ENCODE measurements at regions not wholly inside any gene's neighbourhood (a gene's known extent, or its start where the extent isn't known, plus 50 kb on each side); places are given as distances from the start of the nearest gene placed in this dataset.

DNA sequence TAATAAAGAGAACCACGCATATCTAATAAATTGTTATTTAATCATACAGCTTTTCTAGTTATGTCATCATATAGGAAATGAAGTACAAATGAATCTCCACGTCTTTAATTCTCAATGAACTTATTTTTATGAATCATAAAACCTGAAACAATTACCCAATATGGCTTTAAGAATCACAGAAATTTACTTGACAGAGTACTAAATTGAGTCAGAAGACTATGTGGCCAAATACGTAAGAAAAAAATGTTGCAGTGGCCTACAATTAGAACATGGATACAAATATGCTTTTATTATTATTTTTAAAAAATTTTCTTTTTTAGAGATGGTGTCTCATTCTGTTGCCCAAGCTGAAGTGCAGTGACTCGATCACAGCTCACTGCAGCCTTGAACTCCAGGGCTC, 584.7 kb upstream of the SLC35B3 start:
- dilution Hi-C loops (cut with MboI; ENCODE audit: extremely low pct_ligation_motif_present, low sequenced_read_pairs) (no loop called here), intact Hi-C loops (cut with micrococcal nuclease) (no loop called here)
- FAIRE-seq (no peak), DNase-seq (ENCODE audit: low read depth, low spot score) (no peak)
- no peaks in the 10 kb centered on the region for H3K36me3 ChIP-seq (ENCODE audit: control insufficient read depth in 2 of 2, extremely low read depth in 1 of 2, insufficient read depth in 2 of 2, low read length in 2 of 2)
- H2AFZ ChIP-seq (ENCODE audit: low read depth, low read length): no peak overlapping the region
- CTCF ChIA-PET: no interaction called here
- no TSS peak for BruUV-seq (replicated peaks)
- no peak overlapping the region for H3K4me2 ChIP-seq (ENCODE audit: insufficient read depth, low read length)
- POLR2A ChIA-PET: no interaction called here
- H3K79me2 ChIP-seq (ENCODE audit: control insufficient read depth, insufficient read depth, low read length): no peaks in the 10 kb centered on the region
- H3K9me3 ChIP-seq (replicated peaks; ENCODE audit: control insufficient read depth, insufficient read depth, low read length): peaks cover 1% of the 10 kb centered on the region
- H4K20me1 ChIP-seq (replicated peaks; ENCODE audit: control insufficient read depth, extremely low read depth, insufficient read depth, low read length): no peaks in the 10 kb centered on the region
- H3K4me1 ChIP-seq (ENCODE audit: control insufficient read depth, extremely low read depth, insufficient read depth, low read length): no peaks in the 10 kb centered on the region
- no peaks in the 10 kb centered on the region for H3K27me3 ChIP-seq (ENCODE audit: control insufficient read depth in 2 of 2, insufficient read depth in 2 of 2, low read length in 2 of 2)
- no peak overlapping the region for H3K27ac ChIP-seq (ENCODE audit: insufficient read depth, low read depth, low read length)
- no peaks in the 10 kb centered on the region for H3K9me1 ChIP-seq (replicated peaks; ENCODE audit: control insufficient read depth, extremely low read depth, insufficient read depth, low read length)
- H3K4me3 ChIP-seq (replicated peaks in 1 of 3; ENCODE audit: insufficient read depth in 1 of 3, low read depth in 1 of 3, low read length in 3 of 3): no peak overlapping the region
- no peak overlapping the region for H3K9ac ChIP-seq (replicated peaks; ENCODE audit: extremely low read depth, insufficient read depth, low read length)
- TF ChIP-seq JUN (IDR thresholded peaks at IDR 0.05; ENCODE audit: borderline replicate concordance, insufficient read depth, insufficient read length, low read depth) (no peak), GATA2 (IDR thresholded peaks at IDR 0.05; ENCODE audit: insufficient read depth, insufficient read length, low read depth, low read length) (no peak), MYC (IDR thresholded peaks at IDR 0.05; ENCODE audit: low read depth, low read length) (no peak), POLR2AphosphoS5 (IDR thresholded peaks at IDR 0.05; ENCODE audit: insufficient read depth, low read depth, low read length) (no peak)

DNA sequence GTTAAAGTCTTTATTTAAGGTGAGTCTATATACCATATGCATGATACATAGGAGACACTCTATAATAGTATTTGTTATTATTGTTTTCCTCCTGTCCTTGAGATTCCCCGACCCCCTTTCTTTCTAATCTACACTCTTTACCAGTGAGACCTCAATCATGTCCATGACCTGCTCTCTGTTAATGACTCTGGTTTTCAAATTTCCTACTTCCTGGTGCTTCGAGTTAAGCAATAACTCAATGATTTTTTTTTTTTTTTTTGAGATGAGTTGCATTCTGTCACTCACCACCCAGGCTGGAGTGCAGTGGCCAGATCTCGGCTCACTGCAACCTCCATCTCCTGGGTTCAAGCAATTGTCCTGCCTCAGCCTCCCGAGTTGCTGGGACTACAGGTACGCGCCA, 574.6 kb upstream of the SLC35B3 start:
- Histone ChIP-seq H3K4me1 (ENCODE audit: control insufficient read depth, extremely low read depth, insufficient read depth, low read length) (no peaks in the 10 kb centered on the region), H3K4me2 (ENCODE audit: insufficient read depth, low read length) (no peak overlapping the region), H3K79me2 (ENCODE audit: control insufficient read depth, insufficient read depth, low read length) (no peaks in the 10 kb centered on the region), H4K20me1 (replicated peaks; ENCODE audit: control insufficient read depth, extremely low read depth, insufficient read depth, low read length) (no peaks in the 10 kb centered on the region), H3K27me3 (ENCODE audit: control insufficient read depth in 2 of 2, insufficient read depth in 2 of 2, low read length in 2 of 2) (no peaks in the 10 kb centered on the region), H2AFZ (ENCODE audit: low read depth, low read length) (no peak overlapping the region), H3K36me3 (ENCODE audit: control insufficient read depth in 2 of 2, extremely low read depth in 1 of 2, insufficient read depth in 2 of 2, low read length in 2 of 2) (no peaks in the 10 kb centered on the region), H3K9me3 (replicated peaks; ENCODE audit: control insufficient read depth, insufficient read depth, low read length) (no peaks in the 10 kb centered on the region), H3K9me1 (replicated peaks; ENCODE audit: control insufficient read depth, extremely low read depth, insufficient read depth, low read length) (no peaks in the 10 kb centered on the region), H3K4me3 (replicated peaks in 1 of 3; ENCODE audit: insufficient read depth in 1 of 3, low read depth in 1 of 3, low read length in 3 of 3) (no peak overlapping the region), H3K27ac (ENCODE audit: insufficient read depth, low read depth, low read length) (no peak overlapping the region), H3K9ac (replicated peaks; ENCODE audit: extremely low read depth, insufficient read depth, low read length) (no peak overlapping the region)
- FAIRE-seq (no peak), DNase-seq (ENCODE audit: low read depth, low spot score) (no peak)
- ChIA-PET CTCF (no interaction called here), POLR2A (no interaction called here)
- BruUV-seq (replicated peaks): no TSS peak
- no peak for TF ChIP-seq FOS (IDR thresholded peaks at IDR 0.05; ENCODE audit: borderline replicate concordance, insufficient read depth, low read length)
- TF ChIP-seq, protein P1, sequence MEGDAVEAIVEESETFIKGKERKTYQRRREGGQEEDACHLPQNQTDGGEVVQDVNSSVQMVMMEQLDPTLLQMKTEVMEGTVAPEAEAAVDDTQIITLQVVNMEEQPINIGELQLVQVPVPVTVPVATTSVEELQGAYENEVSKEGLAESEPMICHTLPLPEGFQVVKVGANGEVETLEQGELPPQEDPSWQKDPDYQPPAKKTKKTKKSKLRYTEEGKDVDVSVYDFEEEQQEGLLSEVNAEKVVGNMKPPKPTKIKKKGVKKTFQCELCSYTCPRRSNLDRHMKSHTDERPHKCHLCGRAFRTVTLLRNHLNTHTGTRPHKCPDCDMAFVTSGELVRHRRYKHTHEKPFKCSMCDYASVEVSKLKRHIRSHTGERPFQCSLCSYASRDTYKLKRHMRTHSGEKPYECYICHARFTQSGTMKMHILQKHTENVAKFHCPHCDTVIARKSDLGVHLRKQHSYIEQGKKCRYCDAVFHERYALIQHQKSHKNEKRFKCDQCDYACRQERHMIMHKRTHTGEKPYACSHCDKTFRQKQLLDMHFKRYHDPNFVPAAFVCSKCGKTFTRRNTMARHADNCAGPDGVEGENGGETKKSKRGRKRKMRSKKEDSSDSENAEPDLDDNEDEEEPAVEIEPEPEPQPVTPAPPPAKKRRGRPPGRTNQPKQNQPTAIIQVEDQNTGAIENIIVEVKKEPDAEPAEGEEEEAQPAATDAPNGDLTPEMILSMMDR (IDR thresholded peaks at IDR 0.05; ENCODE audit: extremely low read depth in 1 of 2, insufficient read depth in 1 of 2, low read depth in 1 of 2, low read length in 2 of 2): no peak
- no peak for TF ChIP-seq GATA2 (IDR thresholded peaks at IDR 0.05; ENCODE audit: insufficient read depth, insufficient read length, low read depth, low read length)
- TF ChIP-seq POLR2AphosphoS5 (IDR thresholded peaks at IDR 0.05; ENCODE audit: insufficient read depth, low read depth, low read length): no peak
- no peak for TF ChIP-seq POLR2A (IDR thresholded peaks at IDR 0.05; ENCODE audit: low read depth, low read length)
- no peak for TF ChIP-seq EZH2 (IDR thresholded peaks at IDR 0.05; ENCODE audit: borderline replicate concordance, low read depth, low read length, severe bottlenecking)
- no peak for TF ChIP-seq MYC (IDR thresholded peaks at IDR 0.05; ENCODE audit: low read depth, low read length)
- intact Hi-C loops (cut with micrococcal nuclease): no loop called here
- dilution Hi-C loops (cut with MboI; ENCODE audit: extremely low pct_ligation_motif_present, low sequenced_read_pairs): no loop called here
